ENCODE measurements at regions not wholly inside any gene's neighbourhood (a gene's known extent, or its start where the extent isn't known, plus 50 kb on each side); places are given as distances from the start of the nearest gene placed in this dataset.

DNA sequence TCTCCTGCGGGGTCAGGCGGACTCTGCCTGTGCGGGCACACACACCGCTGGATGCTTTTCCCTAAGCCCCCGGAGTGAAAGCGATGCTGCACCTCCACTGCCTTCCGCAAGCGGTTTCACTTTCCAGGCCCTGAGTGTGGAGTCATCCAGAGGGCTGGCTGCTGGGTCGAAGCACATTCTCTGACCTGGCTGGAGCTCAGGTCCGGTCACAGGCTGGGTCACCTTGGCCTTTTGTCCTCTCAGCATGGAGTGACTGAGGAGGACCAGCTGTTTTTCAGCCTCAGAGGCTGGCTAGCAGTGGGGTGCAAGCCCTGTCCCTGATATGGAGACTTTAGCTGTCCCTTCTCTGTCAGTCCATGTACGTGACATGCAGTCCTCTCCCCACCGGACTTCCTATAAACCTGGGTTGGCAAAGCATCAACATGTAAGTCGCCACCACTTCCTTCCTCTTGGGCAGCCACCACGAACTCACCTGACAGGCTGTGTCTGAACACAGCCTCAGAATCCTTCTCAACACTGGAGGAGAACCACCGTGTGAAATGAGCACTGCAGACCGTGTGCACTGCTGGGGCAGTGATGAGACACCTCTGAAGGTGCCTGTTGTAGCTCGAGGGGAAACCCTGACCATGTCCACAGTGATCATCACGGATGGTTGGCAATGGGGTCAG lies 51.3 kb downstream of the GADD45G start:
- Histone ChIP-seq H3K9me3 (no peaks in the 10 kb centered on the region), H3K4me3 (no peak overlapping the region), H3K27me3 (no peaks in the 10 kb centered on the region), H3K36me3 (no peaks in the 10 kb centered on the region)
- DNase-seq: no peak

DNA sequence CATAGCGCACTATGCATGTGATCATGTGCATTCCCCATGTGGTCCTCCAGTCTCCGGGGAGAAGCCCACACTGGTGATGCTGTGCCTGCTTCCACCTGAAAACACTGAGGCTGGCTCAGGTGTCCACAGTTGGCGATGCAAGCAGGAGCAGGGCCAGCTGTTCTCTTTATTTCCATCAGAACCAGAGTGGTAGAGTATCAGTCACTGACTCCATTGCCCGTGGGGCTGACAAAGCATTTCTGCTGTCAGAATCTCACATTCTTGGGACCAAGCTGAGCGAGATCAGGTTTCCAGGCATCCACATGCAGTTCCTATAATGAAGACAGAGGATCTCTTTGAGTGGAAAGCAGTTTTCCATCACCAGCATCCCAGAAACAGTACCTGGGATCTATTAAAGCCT lies 52.5 kb downstream of the GADD45G start:
- H3K4me3 ChIP-seq: no peak overlapping the region
- no peaks in the 10 kb centered on the region for H3K27me3 ChIP-seq
- H3K36me3 ChIP-seq: no peaks in the 10 kb centered on the region
- no peaks in the 10 kb centered on the region for H3K9me3 ChIP-seq
- DNase-seq: no peak

DNA sequence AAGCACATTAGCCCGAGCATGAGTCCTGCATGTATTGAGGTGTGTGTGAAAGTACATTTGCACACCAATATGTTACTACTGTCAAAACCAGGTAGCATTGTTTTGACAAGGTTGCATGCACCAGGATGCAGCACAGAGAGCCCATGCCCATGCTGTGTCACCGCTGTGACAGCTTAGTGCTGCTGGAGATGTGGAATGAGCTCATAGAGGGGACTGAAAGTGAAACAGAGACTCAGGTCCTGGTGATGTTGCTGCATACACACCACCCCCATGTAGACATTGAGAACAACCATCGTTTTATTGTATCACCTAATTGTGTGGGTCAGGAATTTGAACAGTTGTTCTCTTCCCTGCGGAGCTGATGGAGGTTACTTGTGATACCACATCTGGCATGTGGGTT lies 53.0 kb downstream of the GADD45G start:
- Histone ChIP-seq H3K9me3 (no peaks in the 10 kb centered on the region), H3K4me3 (no peak overlapping the region), H3K36me3 (no peaks in the 10 kb centered on the region), H3K27me3 (no peaks in the 10 kb centered on the region)
- no peak for DNase-seq

DNA sequence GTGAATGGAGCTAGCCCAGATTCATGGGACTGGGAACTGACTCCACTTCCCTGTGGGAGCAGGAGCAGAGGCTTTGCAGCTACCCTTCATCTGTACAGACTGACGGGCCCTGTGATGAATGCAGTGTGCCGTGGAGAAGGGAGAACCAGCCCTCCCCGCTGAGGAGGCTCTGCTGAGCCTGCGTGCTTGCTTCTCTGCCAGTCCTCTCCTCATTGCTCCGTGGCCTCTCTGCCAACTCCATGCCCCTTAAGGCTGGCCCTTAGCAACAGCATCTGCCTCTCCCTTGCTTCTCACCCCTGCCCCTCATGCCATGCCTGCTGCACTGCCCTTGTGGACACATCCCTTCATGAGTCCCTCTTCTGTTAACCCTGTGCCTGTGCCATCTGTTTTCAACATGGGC lies 53.6 kb downstream of the GADD45G start:
- no peaks in the 10 kb centered on the region for H3K36me3 ChIP-seq
- H3K9me3 ChIP-seq: no peaks in the 10 kb centered on the region
- no peak for DNase-seq
- no peaks in the 10 kb centered on the region for H3K27me3 ChIP-seq
- H3K4me3 ChIP-seq: no peak overlapping the region

DNA sequence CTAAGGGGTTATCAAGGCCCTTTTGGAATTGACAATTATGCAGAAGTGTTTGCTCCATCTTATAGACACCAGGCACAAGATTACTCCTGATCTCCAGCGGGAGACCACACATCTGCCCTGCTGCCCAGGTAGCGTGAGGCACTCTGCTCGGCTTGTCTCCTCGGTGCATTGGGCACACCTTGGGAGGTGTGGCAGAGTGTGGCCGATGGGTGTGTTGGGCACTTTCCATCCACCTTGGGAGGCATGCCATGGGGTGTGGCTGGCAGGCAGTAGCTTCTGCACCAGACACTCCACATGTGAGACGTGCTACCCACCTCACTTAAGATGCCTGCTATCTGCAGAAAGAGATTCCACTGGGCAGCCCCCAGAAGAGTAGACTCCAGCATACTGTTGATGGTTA lies 54.1 kb downstream of the GADD45G start:
- no peak overlapping the region for H3K4me3 ChIP-seq
- H3K36me3 ChIP-seq: no peaks in the 10 kb centered on the region
- no peaks in the 10 kb centered on the region for H3K9me3 ChIP-seq
- DNase-seq: no peak
- no peaks in the 10 kb centered on the region for H3K27me3 ChIP-seq

DNA sequence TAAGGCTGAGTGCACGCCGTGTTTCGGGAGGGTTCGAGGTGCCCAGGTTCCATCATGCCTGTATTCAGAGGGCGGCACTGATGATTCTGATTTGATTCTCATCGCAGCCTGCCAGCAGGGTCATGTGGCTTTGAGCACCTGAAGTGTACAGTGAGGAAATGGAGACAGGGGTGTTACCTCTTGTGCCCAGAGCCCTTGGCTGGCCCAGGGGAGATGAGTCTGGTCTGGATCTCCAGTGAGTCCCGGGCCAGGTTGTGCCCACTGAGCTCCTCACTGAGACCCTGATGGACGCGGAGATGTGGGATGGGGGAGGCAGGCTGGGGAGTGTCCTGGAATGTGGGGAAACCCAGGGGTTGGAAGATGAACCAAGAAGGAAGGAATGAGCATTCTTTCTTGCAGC lies 54.7 kb downstream of the GADD45G start:
- no peaks in the 10 kb centered on the region for H3K27me3 ChIP-seq
- no peaks in the 10 kb centered on the region for H3K36me3 ChIP-seq

DNA sequence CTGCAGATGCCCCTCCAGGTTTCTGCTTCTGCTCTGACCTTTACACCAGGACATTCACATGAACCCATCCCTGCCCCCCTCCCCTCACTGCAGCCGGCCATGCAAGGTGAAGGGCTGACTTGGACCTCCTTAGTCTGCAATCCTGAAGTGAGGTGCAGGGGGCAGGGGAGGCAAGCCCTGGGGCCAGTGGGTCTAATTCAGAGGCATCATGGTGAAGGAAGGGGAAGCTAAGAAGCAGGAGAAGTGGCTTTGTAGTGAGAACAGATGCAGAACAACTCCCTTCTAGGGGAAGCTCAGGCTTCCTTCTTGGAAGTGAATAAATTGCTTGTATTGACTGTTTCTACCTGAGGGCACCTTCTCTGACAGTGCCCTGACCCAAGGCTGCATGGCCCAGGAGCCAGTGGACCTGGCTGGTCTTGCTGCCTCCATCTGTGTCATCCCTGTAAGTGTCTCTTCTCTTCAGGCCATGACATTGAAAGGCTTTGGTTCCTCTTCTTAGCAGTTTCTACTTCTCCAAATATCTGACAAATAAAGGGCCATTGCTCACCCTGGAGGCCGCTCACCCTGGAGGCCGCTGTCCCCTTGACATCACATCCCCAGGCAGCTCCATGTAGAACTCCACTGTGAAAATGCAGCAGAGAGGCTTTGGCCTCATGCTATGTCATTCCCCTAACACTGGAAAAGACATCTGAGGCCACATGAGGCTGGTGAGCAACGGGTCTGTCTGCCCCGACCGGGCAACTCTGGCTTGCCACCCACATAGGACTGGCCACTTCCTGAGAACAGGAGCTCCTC lies 55.3 kb downstream of the GADD45G start:
- H3K27me3 ChIP-seq: no peaks in the 10 kb centered on the region
- no peaks in the 10 kb centered on the region for H3K9me3 ChIP-seq
- DNase-seq: no peak
- no peaks in the 10 kb centered on the region for H3K36me3 ChIP-seq
- H3K4me3 ChIP-seq: no peak overlapping the region

More for the DNA sequence above, 54.7 kb downstream of the GADD45G start:
- DNase-seq: no peak
- H3K9me3 ChIP-seq: no peaks in the 10 kb centered on the region
- H3K4me3 ChIP-seq: no peak overlapping the region

DNA sequence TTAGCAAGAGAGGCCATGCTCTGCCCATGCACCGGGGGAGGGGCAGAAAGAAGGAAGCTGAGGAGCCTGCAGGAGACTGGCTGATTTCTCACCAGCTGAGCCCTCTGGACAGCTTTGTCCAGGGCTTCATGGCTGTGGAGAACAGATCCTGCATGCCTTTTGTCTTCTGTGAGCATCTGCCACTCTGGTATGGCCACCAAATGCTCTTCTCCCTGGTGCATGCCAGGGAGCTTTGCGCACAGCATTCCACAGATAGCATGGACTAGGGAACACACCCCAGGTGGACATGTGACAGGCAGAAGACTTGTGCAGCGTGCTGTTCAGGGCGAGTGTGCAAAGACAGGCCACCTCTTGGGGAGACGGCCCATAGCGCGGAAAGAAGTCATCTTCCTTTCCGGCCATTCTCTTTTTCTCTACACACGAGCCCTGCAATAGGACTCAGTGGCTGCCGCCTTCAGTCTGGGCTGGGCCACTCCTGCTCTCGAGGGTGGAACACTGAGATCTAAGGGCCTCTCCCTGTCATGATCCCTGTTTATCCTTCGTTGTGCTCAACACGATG lies 56.7 kb downstream of the GADD45G start:
- no peaks in the 10 kb centered on the region for H3K9me3 ChIP-seq
- no peak for DNase-seq
- H3K4me3 ChIP-seq: no peak overlapping the region
- no peaks in the 10 kb centered on the region for H3K36me3 ChIP-seq
- no peaks in the 10 kb centered on the region for H3K27me3 ChIP-seq

DNA sequence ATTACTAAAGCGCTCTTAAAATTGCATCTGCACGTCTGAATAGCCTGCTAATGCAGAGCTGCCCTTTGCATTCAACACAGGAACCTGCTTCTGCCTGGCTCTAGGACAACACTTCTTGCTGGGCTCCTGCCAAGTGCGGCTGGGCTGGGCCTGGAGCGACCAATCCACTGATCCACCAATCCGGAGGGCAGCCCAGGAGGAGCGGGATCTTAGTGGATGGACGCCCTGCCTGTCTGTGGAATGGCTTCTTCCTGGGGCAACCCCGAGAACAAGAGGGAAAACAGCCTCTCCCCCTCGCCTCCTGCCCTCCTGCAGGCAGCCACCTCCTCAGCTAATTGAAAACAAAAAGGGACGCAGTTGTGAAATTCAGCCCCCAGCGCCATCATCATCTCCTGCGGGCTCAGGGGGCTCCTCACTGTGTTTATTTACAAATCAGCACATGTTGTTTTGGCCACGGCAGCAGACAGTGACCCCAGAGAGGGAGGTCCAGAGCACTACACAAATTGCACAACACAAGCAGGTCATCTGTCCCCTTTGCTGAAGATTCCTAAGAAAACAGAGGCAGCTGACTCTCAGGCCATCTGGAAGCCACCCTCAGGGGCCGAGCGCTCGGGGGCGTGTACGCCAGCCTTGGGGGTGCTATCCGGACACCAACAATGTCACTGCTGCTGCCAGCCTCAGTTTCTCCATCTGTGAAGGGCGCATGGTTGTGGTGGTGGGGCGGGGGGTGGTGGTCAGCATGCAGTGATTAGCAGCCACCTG lies 57.3 kb downstream of the GADD45G start:
- no peaks in the 10 kb centered on the region for H3K36me3 ChIP-seq
- no peak overlapping the region for H3K4me3 ChIP-seq
- no peaks in the 10 kb centered on the region for H3K9me3 ChIP-seq
- H3K27me3 ChIP-seq: no peaks in the 10 kb centered on the region
- peak; percentile 16 for DNase-seq

DNA sequence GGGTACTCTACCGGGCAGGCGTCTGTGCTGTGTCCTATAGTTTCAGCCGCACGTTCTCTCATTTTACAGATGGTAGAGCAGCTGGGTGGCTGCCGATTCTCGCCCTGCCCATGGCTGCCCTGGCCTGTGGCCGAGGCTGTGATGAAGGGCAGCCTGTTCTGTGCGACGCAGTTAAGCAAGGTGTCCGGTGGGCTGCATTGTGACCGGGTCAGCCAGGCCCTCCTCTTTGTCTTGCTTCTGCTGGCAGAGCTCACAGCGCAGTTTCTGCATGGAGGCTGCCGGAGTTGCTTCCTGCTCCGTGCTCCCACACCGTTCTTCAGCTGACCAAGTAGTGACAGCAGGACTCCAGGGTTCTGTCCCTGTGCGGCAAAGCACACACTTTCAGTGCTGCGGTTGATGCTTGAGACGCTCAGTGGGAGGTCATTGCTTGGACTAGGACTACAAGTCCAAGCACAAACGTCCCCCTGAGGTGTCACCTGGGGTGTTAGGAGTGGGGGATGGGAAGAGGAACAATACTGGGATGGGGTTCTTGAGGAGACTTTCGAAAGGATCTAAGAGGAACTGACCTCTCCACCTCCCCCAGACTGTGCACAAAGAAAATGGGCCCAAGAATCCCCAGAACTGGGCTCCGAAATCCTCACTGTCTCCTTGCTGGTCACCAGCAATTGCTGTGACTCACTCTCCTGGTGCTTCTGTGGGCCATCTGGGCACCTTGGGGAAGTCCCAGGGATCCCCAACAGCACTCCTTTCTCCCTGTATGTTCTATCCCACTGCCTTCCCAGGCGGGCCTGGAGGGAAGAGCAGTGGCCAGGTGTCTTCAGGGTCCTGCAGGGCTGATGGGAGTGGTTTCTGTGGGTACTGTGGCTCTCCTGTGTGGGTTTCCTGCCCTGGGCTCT lies 58.2 kb downstream of the GADD45G start:
- no peak for DNase-seq
- Histone ChIP-seq H3K4me3 (no peak overlapping the region), H3K9me3 (no peaks in the 10 kb centered on the region), H3K27me3 (no peaks in the 10 kb centered on the region), H3K36me3 (no peaks in the 10 kb centered on the region)

DNA sequence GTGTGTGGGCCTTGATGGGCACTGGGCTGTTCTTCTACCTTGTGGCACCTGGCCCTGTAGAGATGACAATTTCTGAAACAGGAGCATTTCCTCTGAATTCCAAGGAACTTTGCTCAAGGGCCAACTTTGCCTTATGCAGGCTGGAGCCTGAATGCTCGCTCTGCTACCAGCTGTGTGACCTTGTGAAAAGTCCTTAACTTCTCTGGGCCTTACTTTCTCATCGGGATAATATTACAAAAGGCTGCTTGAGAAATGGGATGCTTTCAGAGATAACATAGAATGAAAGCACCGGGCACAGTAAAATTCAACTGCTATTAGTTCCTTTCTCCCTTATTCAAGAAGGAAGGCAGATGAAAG lies 58.8 kb downstream of the GADD45G start:
- Histone ChIP-seq H3K4me3 (no peak overlapping the region), H3K27me3 (no peaks in the 10 kb centered on the region), H3K9me3 (no peaks in the 10 kb centered on the region), H3K36me3 (no peaks in the 10 kb centered on the region)
- no peak for DNase-seq

DNA sequence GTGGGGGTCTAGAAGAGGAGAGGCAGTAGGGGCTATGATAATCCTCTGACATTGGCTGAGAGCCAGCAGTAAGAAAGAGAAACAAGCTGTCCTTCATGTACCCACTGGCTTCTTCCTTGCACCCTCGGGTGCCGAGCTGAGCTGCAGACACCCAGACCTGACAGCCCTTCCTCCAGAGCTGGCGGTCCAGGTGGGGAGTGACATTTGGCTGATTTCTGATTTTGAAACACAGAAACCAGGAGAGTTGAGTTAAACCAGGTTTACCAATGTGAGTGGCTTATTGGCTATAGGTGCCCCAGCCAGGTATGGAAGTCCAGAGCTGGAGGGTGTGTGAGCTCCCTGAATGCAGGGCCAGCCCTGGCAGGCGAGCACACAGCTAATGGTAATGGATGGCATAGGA lies 59.2 kb downstream of the GADD45G start:
- DNase-seq: no peak
- H3K9me3 ChIP-seq: no peaks in the 10 kb centered on the region
- no peaks in the 10 kb centered on the region for H3K27me3 ChIP-seq
- no peak overlapping the region for H3K4me3 ChIP-seq
- H3K36me3 ChIP-seq: no peaks in the 10 kb centered on the region

DNA sequence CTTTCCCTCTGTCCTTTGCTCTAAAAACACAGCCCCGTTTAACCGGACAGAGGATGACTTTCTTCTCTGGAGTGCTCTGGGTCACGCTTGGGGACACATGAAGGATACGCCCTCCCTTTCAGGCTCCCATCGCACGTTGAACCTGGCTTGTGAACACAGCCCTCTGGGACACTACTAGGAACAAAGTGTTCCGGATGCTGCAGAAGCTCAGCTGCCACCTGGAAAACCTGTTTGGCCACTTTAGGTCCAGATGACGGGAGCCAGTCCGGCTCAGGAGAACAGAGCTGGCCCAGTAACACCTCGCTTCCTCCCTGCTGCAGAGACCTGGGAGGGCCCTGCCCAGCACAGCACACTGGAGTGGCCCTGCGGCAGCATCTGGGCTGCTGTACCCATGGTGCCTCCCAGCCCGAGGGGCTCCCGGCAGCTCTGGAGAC lies 60.1 kb downstream of the GADD45G start:
- no peak for DNase-seq
- no peaks in the 10 kb centered on the region for H3K9me3 ChIP-seq
- no peaks in the 10 kb centered on the region for H3K36me3 ChIP-seq
- no peaks in the 10 kb centered on the region for H3K27me3 ChIP-seq
- no peak overlapping the region for H3K4me3 ChIP-seq

DNA sequence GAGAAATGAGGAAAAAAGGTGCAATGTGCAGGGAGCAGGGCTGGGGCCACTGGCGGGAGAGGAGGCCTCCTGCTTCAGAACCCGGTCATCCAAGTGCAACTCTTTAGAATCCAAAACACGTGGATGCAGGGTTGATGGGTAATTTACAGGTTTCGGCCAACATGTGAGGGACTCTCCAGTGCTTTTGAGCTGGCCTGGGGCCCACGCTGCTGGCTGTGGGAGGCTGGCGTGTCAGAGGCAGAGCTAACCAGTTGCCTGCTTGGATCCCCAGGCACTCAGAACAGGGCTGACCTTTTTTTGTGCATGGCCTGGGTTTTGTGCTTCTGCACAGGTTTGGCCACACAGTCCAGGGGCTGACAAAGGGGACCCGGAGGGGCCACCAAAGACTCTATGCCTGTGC lies 61.6 kb downstream of the GADD45G start:
- Histone ChIP-seq H3K36me3 (no peaks in the 10 kb centered on the region), H3K27me3 (no peaks in the 10 kb centered on the region), H3K9me3 (no peaks in the 10 kb centered on the region), H3K4me3 (no peak overlapping the region)
- no peak for DNase-seq

DNA sequence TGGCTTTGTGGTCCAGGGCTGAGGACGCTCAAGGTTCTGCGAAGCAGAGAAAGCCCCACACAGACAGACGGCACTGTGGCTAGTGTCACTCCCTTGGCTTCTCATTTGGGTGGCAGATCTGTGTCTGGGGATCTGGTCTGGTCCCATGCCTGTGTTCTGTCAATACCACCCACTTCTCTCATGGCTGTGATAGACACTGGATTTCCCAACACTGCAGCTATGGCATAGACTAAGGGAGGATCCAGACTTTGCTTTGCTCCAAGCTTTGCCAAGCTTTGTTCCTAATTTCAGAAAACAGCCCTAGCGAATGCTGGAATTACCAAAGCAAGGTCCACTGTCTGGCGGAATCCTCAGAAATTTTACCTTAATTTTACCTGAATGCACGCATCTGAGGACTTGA lies 62.1 kb downstream of the GADD45G start:
- Histone ChIP-seq H3K9me3 (no peaks in the 10 kb centered on the region), H3K27me3 (no peaks in the 10 kb centered on the region), H3K4me3 (no peak overlapping the region), H3K36me3 (no peaks in the 10 kb centered on the region)
- no peak for DNase-seq

DNA sequence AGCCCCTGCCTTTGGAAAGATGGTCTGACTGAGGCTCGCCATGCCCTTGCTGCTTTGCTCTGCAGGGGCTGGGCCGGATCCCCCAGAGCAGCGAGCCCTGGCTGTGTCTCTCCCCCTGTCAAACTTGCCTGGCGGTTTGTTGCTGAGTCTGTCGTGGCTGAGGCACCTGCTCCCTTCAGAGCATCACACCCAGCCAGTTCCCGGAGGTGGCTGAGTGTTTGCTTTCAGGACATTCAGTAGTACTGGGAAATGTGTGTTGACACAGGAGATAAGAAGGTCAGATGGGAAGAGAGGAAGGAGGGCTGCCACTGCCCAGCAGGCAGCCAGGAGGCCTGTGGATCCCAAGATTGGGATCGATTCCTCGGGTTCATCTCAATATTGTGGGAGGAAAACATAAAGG lies 62.9 kb downstream of the GADD45G start:
- Histone ChIP-seq H3K9me3 (no peaks in the 10 kb centered on the region), H3K36me3 (no peaks in the 10 kb centered on the region), H3K27me3 (no peaks in the 10 kb centered on the region), H3K4me3 (no peak overlapping the region)
- DNase-seq: no peak
